ENCODE measurements at regions not wholly inside any gene's neighbourhood (a gene's known extent, or its start where the extent isn't known, plus 50 kb on each side); places are given as distances from the start of the nearest gene placed in this dataset.

GRCh38 chr9:129272348-129273025 lies 94.4 kb upstream of the IER5L start (continued):
- TF ChIP-seq CSDC2 (CRISPR knock-in tag; IDR thresholded peaks at IDR 0.05) (no peak), ZNF565 (CRISPR knock-in tag; conservative IDR thresholded peaks at IDR 0.05; ENCODE audit: low read depth) (no peak), GLIS3 (CRISPR knock-in tag; IDR thresholded peaks at IDR 0.05) (no peak), PATZ1 (CRISPR knock-in tag; IDR thresholded peaks at IDR 0.05; ENCODE audit: borderline replicate concordance) (no peak)

- TF ChIP-seq CSRNP3 (CRISPR knock-in tag; IDR thresholded peaks at IDR 0.05) (no peak), ZNF8 (CRISPR knock-in tag; IDR thresholded peaks at IDR 0.05) (no peak), POU6F1 (CRISPR knock-in tag; IDR thresholded peaks at IDR 0.05; ENCODE audit: borderline replicate concordance, low read depth) (no peak), CREB5 (CRISPR knock-in tag; IDR thresholded peaks at IDR 0.05; ENCODE audit: low read depth) (no peak), ZNF565 (CRISPR knock-in tag; conservative IDR thresholded peaks at IDR 0.05; ENCODE audit: low read depth) (no peak), ZNF70 (CRISPR knock-in tag; IDR thresholded peaks at IDR 0.05) (no peak), GLIS3 (CRISPR knock-in tag; IDR thresholded peaks at IDR 0.05) (no peak), CSDC2 (CRISPR knock-in tag; IDR thresholded peaks at IDR 0.05) (no peak), ZC3H10 (CRISPR knock-in tag; IDR thresholded peaks at IDR 0.05) (no peak), BACH2 (CRISPR knock-in tag; IDR thresholded peaks at IDR 0.05; ENCODE audit: borderline replicate concordance) (no peak), PATZ1 (CRISPR knock-in tag; IDR thresholded peaks at IDR 0.05; ENCODE audit: borderline replicate concordance) (no peak), TOX (CRISPR knock-in tag; IDR thresholded peaks at IDR 0.05; ENCODE audit: borderline replicate concordance) (no peak), ISL1 (CRISPR knock-in tag; IDR thresholded peaks at IDR 0.05) (no peak), ZFP3 (CRISPR knock-in tag; IDR thresholded peaks at IDR 0.05) (no peak), ZFP30 (CRISPR knock-in tag; IDR thresholded peaks at IDR 0.05) (no peak), TSHZ2 (CRISPR knock-in tag; IDR thresholded peaks at IDR 0.05) (no peak), TCF4 (CRISPR knock-in tag; IDR thresholded peaks at IDR 0.05; ENCODE audit: borderline replicate concordance) (no peak)
- ATAC-seq = no peak
These were observed 92.9 kb upstream of the IER5L start for GRCh38 chr9:129270903-129271431.

GRCh38 chr9:129270205-129270604 lies 92.1 kb upstream of the IER5L start:
- TF ChIP-seq CREB5 (CRISPR knock-in tag; IDR thresholded peaks at IDR 0.05; ENCODE audit: low read depth) (no peak), ZFP30 (CRISPR knock-in tag; IDR thresholded peaks at IDR 0.05) (no peak), RARB (CRISPR knock-in tag; IDR thresholded peaks at IDR 0.05) (no peak), ZFP3 (CRISPR knock-in tag; IDR thresholded peaks at IDR 0.05) (no peak), SNAI2 (CRISPR knock-in tag; IDR thresholded peaks at IDR 0.05) (no peak), OSR1 (CRISPR knock-in tag; IDR thresholded peaks at IDR 0.05) (no peak), ARNTL (CRISPR knock-in tag; IDR thresholded peaks at IDR 0.05; ENCODE audit: borderline replicate concordance, low read depth) (no peak), ZNF565 (CRISPR knock-in tag; conservative IDR thresholded peaks at IDR 0.05; ENCODE audit: low read depth) (no peak)
- ATAC-seq = no peak

Data from SK-N-SH treated with all-trans-retinoic acid at 6 μM for 48 hours (cell line).